ENCODE measurements at regions not wholly inside any gene's neighbourhood (a gene's known extent, or its start where the extent isn't known, plus 50 kb on each side); places are given as distances from the start of the nearest gene placed in this dataset.

DNA sequence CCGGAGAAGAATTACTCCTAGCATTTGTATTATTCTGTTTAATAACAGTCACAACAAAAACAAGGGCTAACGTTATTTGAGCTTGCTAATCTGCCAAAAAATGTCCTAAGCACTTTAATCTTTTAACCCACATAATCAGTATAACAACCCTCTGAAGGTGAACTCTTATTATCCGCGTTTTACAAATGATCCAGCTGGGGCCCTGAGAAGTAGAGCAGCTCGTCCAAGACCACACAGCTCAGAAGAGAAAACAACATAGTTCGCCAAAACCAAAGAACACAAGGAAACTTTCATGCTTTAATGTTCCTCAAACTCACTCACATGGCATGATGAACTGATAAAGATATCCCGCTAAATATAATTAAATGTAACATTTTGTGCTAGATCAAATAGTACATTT lies 159.7 kb upstream of the ZNF236 start:
- no peak for DNase-seq

More for the DNA sequence above, 159.7 kb upstream of the ZNF236 start:
- H3K4me3 Mint-ChIP-seq, result no peak overlapping the region
- Histone ChIP-seq H4K5ac (ENCODE audit: insufficient read length, low read depth, low read length) (no peak overlapping the region), H3K4ac (ENCODE audit: low read depth, low read length) (no peak overlapping the region), H4K91ac (ENCODE audit: insufficient read length, low read depth, low read length) (no peak overlapping the region), H3K79me2 (ENCODE audit: insufficient read depth, low read length) (no peaks in the 10 kb centered on the region), H3K23ac (ENCODE audit: insufficient read length, low read depth, low read length) (no peak overlapping the region), H2AFZ (ENCODE audit: low read length) (no peak overlapping the region), H2BK5ac (ENCODE audit: insufficient read length, low read length) (no peak overlapping the region), H3K14ac (ENCODE audit: insufficient read depth, low read length) (no peak overlapping the region), H2BK15ac (ENCODE audit: low read depth, low read length) (no peak overlapping the region), H2BK120ac (ENCODE audit: low read depth, low read length, poor library complexity, severe bottlenecking) (no peak overlapping the region), H3K9ac (ENCODE audit: extremely low read depth, insufficient read length, low read length) (no peak overlapping the region), H3K79me1 (ENCODE audit: insufficient read depth, low read depth, low read length, poor library complexity, severe bottlenecking) (no peaks in the 10 kb centered on the region), H3K4me1 (ENCODE audit: insufficient read depth, low read length) (no peaks in the 10 kb centered on the region), H2AK5ac (ENCODE audit: insufficient read length, low read length) (no peak overlapping the region), H3K9me3 (ENCODE audit: control insufficient read depth, low read depth, low read length) (no peaks in the 10 kb centered on the region), H3T11ph (ENCODE audit: low read length) (no peak overlapping the region), H4K8ac (replicated peaks; ENCODE audit: insufficient read length, low read depth, low read length) (no peak overlapping the region), H3K56ac (ENCODE audit: insufficient read length, low read depth, low read length) (no peak overlapping the region), H4K20me1 (ENCODE audit: control insufficient read depth, insufficient read depth, insufficient read length) (no peaks in the 10 kb centered on the region), H2BK12ac (ENCODE audit: insufficient read length, low read depth, low read length) (no peak overlapping the region), H3K4me2 (ENCODE audit: insufficient read depth, insufficient read length, low read length) (no peak overlapping the region), H2BK20ac (ENCODE audit: low read depth, low read length, poor library complexity, severe bottlenecking) (no peak overlapping the region), H3K27ac (ENCODE audit: insufficient read length, low read depth, low read length) (no peak overlapping the region), H3K23me2 (ENCODE audit: insufficient read length, low read depth, low read length, poor library complexity, severe bottlenecking) (no peaks in the 10 kb centered on the region), H3K27me3 (ENCODE audit: insufficient read depth, low read length) (no peaks in the 10 kb centered on the region), H3K18ac (ENCODE audit: insufficient read length, low read depth, low read length) (no peak overlapping the region)
- H3K4me1 Mint-ChIP-seq, result peaks cover 8% of the 10 kb centered on the region in 2 experiments
- no CpG with 5 or more reads among the region's 7 CpGs for WGBS (ENCODE audit: extremely low coverage, insufficient read length, low lambda C conversion rate)
- H3K27me3 Mint-ChIP-seq (ENCODE audit: low read depth), result peaks cover 2% of the 10 kb centered on the region; the same call in 1 of the 2 replicates
- H3K36me3 Mint-ChIP-seq (ENCODE audit: insufficient read depth in 1 of 3, low read depth in 3 of 3), result no peaks in the 10 kb centered on the region
- no peak overlapping the region for H3K27ac Mint-ChIP-seq
- TF ChIP-seq, protein P1, sequence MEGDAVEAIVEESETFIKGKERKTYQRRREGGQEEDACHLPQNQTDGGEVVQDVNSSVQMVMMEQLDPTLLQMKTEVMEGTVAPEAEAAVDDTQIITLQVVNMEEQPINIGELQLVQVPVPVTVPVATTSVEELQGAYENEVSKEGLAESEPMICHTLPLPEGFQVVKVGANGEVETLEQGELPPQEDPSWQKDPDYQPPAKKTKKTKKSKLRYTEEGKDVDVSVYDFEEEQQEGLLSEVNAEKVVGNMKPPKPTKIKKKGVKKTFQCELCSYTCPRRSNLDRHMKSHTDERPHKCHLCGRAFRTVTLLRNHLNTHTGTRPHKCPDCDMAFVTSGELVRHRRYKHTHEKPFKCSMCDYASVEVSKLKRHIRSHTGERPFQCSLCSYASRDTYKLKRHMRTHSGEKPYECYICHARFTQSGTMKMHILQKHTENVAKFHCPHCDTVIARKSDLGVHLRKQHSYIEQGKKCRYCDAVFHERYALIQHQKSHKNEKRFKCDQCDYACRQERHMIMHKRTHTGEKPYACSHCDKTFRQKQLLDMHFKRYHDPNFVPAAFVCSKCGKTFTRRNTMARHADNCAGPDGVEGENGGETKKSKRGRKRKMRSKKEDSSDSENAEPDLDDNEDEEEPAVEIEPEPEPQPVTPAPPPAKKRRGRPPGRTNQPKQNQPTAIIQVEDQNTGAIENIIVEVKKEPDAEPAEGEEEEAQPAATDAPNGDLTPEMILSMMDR (conservative IDR thresholded peaks at IDR 0.05), result no peak
- no peaks in the 10 kb centered on the region; a peak in 1 of 5 replicates for H3K9me3 Mint-ChIP-seq
